ENCODE measurements at regions not wholly inside any gene's neighbourhood (a gene's known extent, or its start where the extent isn't known, plus 50 kb on each side); places are given as distances from the start of the nearest gene placed in this dataset.
A peak's percentile ranks its signal among the peaks of the same experiment; 100 is the strongest.

GRCh38 chr3:110504901-110505300 is 566.7 kb upstream of the NECTIN3 start (continued):
- TF ChIP-seq CTCF (IDR thresholded peaks at IDR 0.05 in 2 of 3, conservative IDR thresholded peaks at IDR 0.05 in 1 of 3; ENCODE audit: insufficient read depth in 2 of 3, low read depth in 1 of 3, low read length in 3 of 3) (no peak), TAF1 (IDR thresholded peaks at IDR 0.05; ENCODE audit: control insufficient read depth, extremely low read depth, insufficient read depth, low read length, severe bottlenecking) (peak; percentile 33), ZNF431 (CRISPR knock-in tag; IDR thresholded peaks at IDR 0.05) (no peak), PHF8 (IDR thresholded peaks at IDR 0.05; ENCODE audit: borderline replicate concordance, low read length) (peak; percentile 15; the same call in 1 of the 2 replicates), GATA2 (CRISPR knock-in tag; IDR thresholded peaks at IDR 0.05) (peak; percentile 58; the same call in 1 of the 2 replicates), SMAD1 (IDR thresholded peaks at IDR 0.05; ENCODE audit: low read depth, low read length, partially characterized antibody) (peak; percentile 47), RAD51 (IDR thresholded peaks at IDR 0.05; ENCODE audit: borderline replicate concordance, low read depth) (peak; percentile 46; the same call in 1 of the 2 replicates), LEF1 (IDR thresholded peaks at IDR 0.05) (peak; percentile 84; the same call in 1 of the 2 replicates), ARID1B (IDR thresholded peaks at IDR 0.05) (peak; percentile 95), MECOM (CRISPR knock-in tag; IDR thresholded peaks at IDR 0.05) (no peak), RERE (CRISPR knock-in tag; IDR thresholded peaks at IDR 0.05; ENCODE audit: borderline replicate concordance) (no peak), CHAMP1 (IDR thresholded peaks at IDR 0.05) (peak; percentile 91), CCNT2 (IDR thresholded peaks at IDR 0.05; ENCODE audit: borderline replicate concordance, extremely low read depth, insufficient read length, low read depth, low read length) (peak; percentile 50), ATF6 (CRISPR knock-in tag; IDR thresholded peaks at IDR 0.05) (no peak), SUPT5H (IDR thresholded peaks at IDR 0.05) (peak; percentile 78), POLR2G (IDR thresholded peaks at IDR 0.05; ENCODE audit: low read depth, low read length) (peak; percentile 39; the same call in 1 of the 2 replicates), PHB2 (IDR thresholded peaks at IDR 0.05; ENCODE audit: low read depth) (peak; percentile 73)

Measured in K562 (cell line).